ENCODE measurements at regions not wholly inside any gene's neighbourhood (a gene's known extent, or its start where the extent isn't known, plus 50 kb on each side); places are given as distances from the start of the nearest gene placed in this dataset.

DNA sequence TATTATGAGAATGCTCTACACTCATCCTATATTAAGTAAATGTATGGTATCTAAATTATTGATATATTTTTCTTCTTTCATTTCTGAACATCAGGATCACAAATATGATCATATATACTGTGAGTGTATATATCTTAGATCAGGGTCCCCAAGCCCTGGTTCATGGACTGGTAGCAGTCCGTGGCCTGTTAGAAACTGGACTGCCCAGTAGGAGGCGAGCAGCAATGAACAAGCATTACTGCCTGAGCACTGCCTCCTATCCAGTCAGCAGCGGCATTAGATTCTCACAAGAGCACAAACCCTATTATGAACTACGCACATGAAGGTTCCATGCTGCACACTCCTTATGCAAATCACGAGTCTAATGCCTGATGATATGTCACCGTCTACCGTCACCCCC is 1247.1 kb upstream of the NXPH2 start:
- peaks cover 3% of the 10 kb centered on the region for H3K4me1 Mint-ChIP-seq (ENCODE audit: low read depth)
- H3K27me3 Mint-ChIP-seq = no peaks in the 10 kb centered on the region
- TF ChIP-seq, protein P1, sequence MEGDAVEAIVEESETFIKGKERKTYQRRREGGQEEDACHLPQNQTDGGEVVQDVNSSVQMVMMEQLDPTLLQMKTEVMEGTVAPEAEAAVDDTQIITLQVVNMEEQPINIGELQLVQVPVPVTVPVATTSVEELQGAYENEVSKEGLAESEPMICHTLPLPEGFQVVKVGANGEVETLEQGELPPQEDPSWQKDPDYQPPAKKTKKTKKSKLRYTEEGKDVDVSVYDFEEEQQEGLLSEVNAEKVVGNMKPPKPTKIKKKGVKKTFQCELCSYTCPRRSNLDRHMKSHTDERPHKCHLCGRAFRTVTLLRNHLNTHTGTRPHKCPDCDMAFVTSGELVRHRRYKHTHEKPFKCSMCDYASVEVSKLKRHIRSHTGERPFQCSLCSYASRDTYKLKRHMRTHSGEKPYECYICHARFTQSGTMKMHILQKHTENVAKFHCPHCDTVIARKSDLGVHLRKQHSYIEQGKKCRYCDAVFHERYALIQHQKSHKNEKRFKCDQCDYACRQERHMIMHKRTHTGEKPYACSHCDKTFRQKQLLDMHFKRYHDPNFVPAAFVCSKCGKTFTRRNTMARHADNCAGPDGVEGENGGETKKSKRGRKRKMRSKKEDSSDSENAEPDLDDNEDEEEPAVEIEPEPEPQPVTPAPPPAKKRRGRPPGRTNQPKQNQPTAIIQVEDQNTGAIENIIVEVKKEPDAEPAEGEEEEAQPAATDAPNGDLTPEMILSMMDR (IDR thresholded peaks at IDR 0.05; ENCODE audit: unreplicated experiment) = no peak
- no peaks in the 10 kb centered on the region for H3K36me3 Mint-ChIP-seq (ENCODE audit: insufficient read depth)
- no peak for DNase-seq (ENCODE audit: low spot score, unreplicated experiment)
- H3K27ac Mint-ChIP-seq = no peak overlapping the region
- peaks cover 4% of the 10 kb centered on the region for H3K9me3 Mint-ChIP-seq (ENCODE audit: low read depth)
- H3K4me3 Mint-ChIP-seq (ENCODE audit: low read depth) = no peak overlapping the region

DNA sequence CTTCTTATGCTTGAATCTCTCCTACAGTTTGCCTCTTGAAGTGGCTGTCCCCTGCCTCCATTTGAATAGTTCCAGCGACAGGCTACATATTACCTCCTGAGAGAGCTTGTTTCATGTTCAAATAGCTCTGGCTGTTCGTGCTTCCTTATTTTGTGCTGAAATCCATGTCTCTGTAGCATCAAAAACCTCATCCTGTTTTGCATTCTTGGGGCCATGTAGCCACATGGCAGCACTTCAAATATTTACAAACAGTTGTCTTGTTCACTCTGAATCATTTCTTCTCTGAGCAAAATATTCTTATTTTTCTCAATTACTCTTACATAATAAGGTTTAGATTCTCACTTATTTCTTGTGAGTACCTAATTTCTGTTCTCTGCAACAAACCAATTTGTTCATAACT is 1243.1 kb upstream of the NXPH2 start:
- Mint-ChIP-seq H3K4me1 (ENCODE audit: low read depth) (no peaks in the 10 kb centered on the region), H3K9me3 (ENCODE audit: low read depth) (no peaks in the 10 kb centered on the region), H3K4me3 (ENCODE audit: low read depth) (no peak overlapping the region), H3K27ac (no peak overlapping the region), H3K27me3 (no peaks in the 10 kb centered on the region), H3K36me3 (ENCODE audit: insufficient read depth) (no peaks in the 10 kb centered on the region)
- TF ChIP-seq, protein P1 (IDR thresholded peaks at IDR 0.05; ENCODE audit: unreplicated experiment) = no peak
- no peak for DNase-seq (ENCODE audit: low spot score, unreplicated experiment)

DNA sequence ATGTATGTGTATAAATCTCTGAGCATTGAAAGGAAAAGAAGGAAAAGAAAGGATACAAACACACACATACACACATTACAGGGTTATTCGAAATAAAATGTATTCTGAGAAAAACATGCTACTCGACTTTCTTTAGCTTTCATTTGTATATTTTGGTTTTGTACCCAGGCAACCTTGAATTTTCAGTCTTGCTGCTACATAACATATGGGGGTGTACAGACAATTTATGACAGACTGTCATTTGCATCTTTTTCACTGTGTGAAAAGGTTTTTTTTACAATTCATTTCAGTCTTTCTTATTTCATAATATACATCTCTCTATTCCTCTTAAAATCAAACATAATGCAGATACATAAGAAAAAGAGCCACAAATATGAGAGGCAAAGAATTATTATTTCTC is 1238.4 kb upstream of the NXPH2 start:
- Mint-ChIP-seq H3K4me1 (ENCODE audit: low read depth) (no peaks in the 10 kb centered on the region), H3K9me3 (ENCODE audit: low read depth) (no peaks in the 10 kb centered on the region), H3K4me3 (ENCODE audit: low read depth) (no peak overlapping the region), H3K36me3 (ENCODE audit: insufficient read depth) (no peaks in the 10 kb centered on the region), H3K27ac (no peak overlapping the region), H3K27me3 (no peaks in the 10 kb centered on the region)
- DNase-seq (ENCODE audit: low spot score, unreplicated experiment) = no peak
- TF ChIP-seq, protein P1 (IDR thresholded peaks at IDR 0.05; ENCODE audit: unreplicated experiment) = no peak

DNA sequence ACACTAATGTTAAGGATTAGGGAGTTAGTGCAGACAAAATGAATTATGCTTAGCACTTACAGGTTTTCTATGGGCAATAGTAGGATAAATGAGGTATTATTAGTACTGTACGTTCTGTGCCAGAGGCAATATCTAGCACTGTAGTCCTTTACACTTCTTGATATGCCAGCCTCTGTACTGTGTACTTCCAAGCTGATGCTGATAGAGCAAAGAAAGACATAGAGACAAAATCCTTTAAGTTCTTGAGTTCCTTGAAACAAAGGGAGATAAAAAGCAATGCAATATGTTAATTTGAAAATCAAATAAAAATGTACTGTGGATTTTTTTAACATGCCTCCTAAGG is 1234.0 kb upstream of the NXPH2 start:
- Mint-ChIP-seq H3K36me3 (ENCODE audit: insufficient read depth) (no peaks in the 10 kb centered on the region), H3K4me3 (ENCODE audit: low read depth) (no peak overlapping the region), H3K4me1 (ENCODE audit: low read depth) (no peaks in the 10 kb centered on the region), H3K27ac (no peak overlapping the region), H3K27me3 (no peaks in the 10 kb centered on the region), H3K9me3 (ENCODE audit: low read depth) (no peaks in the 10 kb centered on the region)
- no peak for DNase-seq (ENCODE audit: low spot score, unreplicated experiment)
- TF ChIP-seq, protein P1 (IDR thresholded peaks at IDR 0.05; ENCODE audit: unreplicated experiment) = no peak

DNA sequence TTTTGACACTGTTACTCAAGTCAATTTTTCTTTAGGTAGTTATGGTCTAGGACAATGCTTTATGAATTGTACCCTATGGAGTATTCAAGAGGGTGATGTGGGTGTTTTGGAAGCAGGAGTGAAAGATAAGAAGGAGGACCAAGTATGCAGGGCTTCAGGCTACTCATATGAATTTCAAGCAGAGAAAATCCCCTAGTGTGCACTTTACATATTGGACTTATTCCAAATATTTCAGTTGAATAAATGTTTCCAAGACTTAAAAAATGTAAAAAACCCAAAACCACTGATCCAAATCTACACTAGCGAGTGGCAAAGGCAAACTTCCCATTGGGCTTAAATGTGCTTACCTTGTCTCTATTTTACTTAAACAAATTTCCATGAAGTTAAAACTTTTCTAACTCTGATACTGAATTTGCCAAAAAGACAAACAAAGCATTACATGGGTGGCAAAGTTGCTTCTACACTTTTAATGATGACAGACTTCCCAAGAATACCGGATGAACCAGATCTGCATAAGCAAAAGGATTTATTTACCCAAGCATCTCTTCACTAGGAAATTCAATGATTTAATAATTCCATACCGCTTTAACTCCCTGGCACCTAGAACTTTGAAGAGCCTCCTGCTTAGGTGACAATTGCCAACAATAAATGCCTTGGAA is 1233.5 kb upstream of the NXPH2 start:
- TF ChIP-seq, protein P1 (IDR thresholded peaks at IDR 0.05; ENCODE audit: unreplicated experiment) = no peak
- Mint-ChIP-seq H3K4me3 (ENCODE audit: low read depth) (no peak overlapping the region), H3K36me3 (ENCODE audit: insufficient read depth) (no peaks in the 10 kb centered on the region), H3K9me3 (ENCODE audit: low read depth) (no peaks in the 10 kb centered on the region), H3K27ac (no peak overlapping the region), H3K4me1 (ENCODE audit: low read depth) (no peaks in the 10 kb centered on the region), H3K27me3 (no peaks in the 10 kb centered on the region)
- DNase-seq (ENCODE audit: low spot score, unreplicated experiment) = no peak
